ENCODE measurements at regions not wholly inside any gene's neighbourhood (a gene's known extent, or its start where the extent isn't known, plus 50 kb on each side); places are given as distances from the start of the nearest gene placed in this dataset.

- TF ChIP-seq CTCF (IDR thresholded peaks at IDR 0.05; ENCODE audit: control extremely low read depth in 1 of 3, insufficient read depth in 1 of 3, low read depth in 1 of 3, low read length in 3 of 3) (no peak), MAFK (IDR thresholded peaks at IDR 0.05; ENCODE audit: low read depth, low read length) (no peak)
Measured at GRCh38 chr3:14311729-14312128, 90.7 kb upstream of the SLC6A6 start (continued).

All from H1 (cell line).